IMR-90 (cell line): ENCODE measurements at regions not wholly inside any gene's neighbourhood (a gene's known extent, or its start where the extent isn't known, plus 50 kb on each side); places are given as distances from the start of the nearest gene placed in this dataset.

Experiments used
- ATAC-seq: fragments of 200-7000 bp; cut with Tn5 transposase; 2 replicates; pipeline ENCODE4 v1.9.1; 2020; ENCODE audit warnings: low read depth, mild to moderate bottlenecking, moderate library complexity
- BruUV-seq: library from RNA; stranded (reverse); fragments of 400-500 nt; replicated peaks from 2 replicates; lab custom pipeline; 2021; lab: Mats Ljungman, UMichigan
- CTCF ChIA-PET: fragments of 300-600 bp; formaldehyde crosslinking; extraction: SDS; loops from one replicate; lab custom pipeline; 2021; ENCODE audit warnings: antibody characterized with exemption; lab: Yijun Ruan, JAX
- POLR2A ChIA-PET: fragments of 300-600 bp; sonication (Branson Sonifier 250); formaldehyde crosslinking; loops from one replicate; lab custom pipeline; 2022; ENCODE audit warnings: antibody characterized with exemption; ENCODE audit not compliant: unreplicated experiment; lab: Charles Lee
- DNase-seq: peaks from one replicate; pipeline ENCODE4 v3.0.0; 2013
- H2AFZ ChIP-seq: replicated peaks from 2 replicates; pipeline ENCODE3; 2013; ENCODE audit warnings: low read length, mild to moderate bottlenecking; ENCODE audit not compliant: poor library complexity
- H2AK5ac ChIP-seq: 2 replicates; pipeline ENCODE4 v1.6.1; 2013; ENCODE audit warnings: low read depth, low read length, inconsistent platforms
- H2AK9ac ChIP-seq: replicated peaks from 2 replicates; pipeline ENCODE3; 2013; ENCODE audit warnings: mild to moderate bottlenecking, low read depth, low read length, moderate library complexity; ENCODE audit not compliant: poor library complexity
- H2BK120ac ChIP-seq: 2 replicates; pipeline ENCODE4 v1.6.1; 2013; ENCODE audit warnings: low read depth, low read length, inconsistent platforms
- H2BK15ac ChIP-seq: 3 replicates; pipeline ENCODE4 v1.6.1; 2013; ENCODE audit warnings: low read depth, low read length, inconsistent platforms
- H2BK20ac ChIP-seq: 2 replicates; pipeline ENCODE4 v1.6.1; 2013; ENCODE audit warnings: low read depth, mild to moderate bottlenecking, inconsistent platforms, low read length, moderate library complexity
- H2BK5ac ChIP-seq: 2 replicates; pipeline ENCODE4 v1.6.1; 2013; ENCODE audit warnings: mild to moderate bottlenecking, low read depth, low read length, inconsistent platforms; ENCODE audit not compliant: poor library complexity, severe bottlenecking
- H3K14ac ChIP-seq: replicated peaks from 2 replicates; pipeline ENCODE4 v1.6.1; 2013; ENCODE audit warnings: low read depth, low read length, inconsistent platforms
- H3K18ac ChIP-seq: 2 replicates; pipeline ENCODE4 v1.6.1; 2013; ENCODE audit warnings: low read depth, low read length, control low read depth
- H3K23ac ChIP-seq: 2 replicates; pipeline ENCODE4 v1.6.1; 2013; ENCODE audit warnings: low read depth, low read length, inconsistent platforms
- H3K27ac ChIP-seq: 2 replicates; pipeline ENCODE4 v1.5.1; 2013; ENCODE audit warnings: mild to moderate bottlenecking, control low read depth, low read length; ENCODE audit not compliant: insufficient read depth
- H3K27me3 ChIP-seq: 2 replicates; pipeline ENCODE4 v1.6.1; 2013; ENCODE audit warnings: low read length; ENCODE audit not compliant: control insufficient read depth, insufficient read depth
- H3K36me3 ChIP-seq: 2 replicates; pipeline ENCODE4 v1.6.1; 2013; ENCODE audit warnings: low read length, mixed read lengths; ENCODE audit not compliant: control insufficient read depth, insufficient read depth
- H3K4ac ChIP-seq: 2 replicates; pipeline ENCODE4 v1.6.1; 2013; ENCODE audit warnings: low read depth, low read length, inconsistent platforms
- H3K4me1 ChIP-seq: 2 replicates; pipeline ENCODE4 v1.6.1; 2013; ENCODE audit warnings: low read length, mixed read lengths; ENCODE audit not compliant: control insufficient read depth, insufficient read depth
- H3K4me2 ChIP-seq: 2 replicates; pipeline ENCODE4 v1.6.1; 2013; ENCODE audit warnings: low read depth, mild to moderate bottlenecking, control low read depth, low read length, moderate library complexity
- H3K4me3 ChIP-seq: 2 replicates; pipeline ENCODE4 v1.5.1; 2013; ENCODE audit warnings: low read depth, mild to moderate bottlenecking, control low read depth, low read length, moderate library complexity; ENCODE audit not compliant: insufficient read depth
- H3K56ac ChIP-seq: 2 replicates; pipeline ENCODE4 v1.6.1; 2013; ENCODE audit warnings: low read length, inconsistent platforms; ENCODE audit not compliant: insufficient read depth; ENCODE audit errors: extremely low read depth
- H3K79me1 ChIP-seq, 2 experiments: 2 replicates each; pipeline ENCODE4 v1.6.1; 2013; ENCODE audit warnings: low read length in 2 of 2, inconsistent platforms in 1 of 2, low read depth in 1 of 2
- H3K9ac ChIP-seq: 2 replicates; pipeline ENCODE4 v1.6.1; 2013; ENCODE audit warnings: low read depth, low read length, control low read depth
- H3K9me1 ChIP-seq: 2 replicates; pipeline ENCODE4 v1.6.1; 2013; ENCODE audit warnings: low read length, inconsistent platforms; ENCODE audit not compliant: insufficient read depth
- H3K9me3 ChIP-seq: 2 replicates; pipeline ENCODE4 v1.6.1; 2013; ENCODE audit warnings: low read length; ENCODE audit not compliant: control insufficient read depth, insufficient read depth
- H4K20me1 ChIP-seq: 2 replicates; pipeline ENCODE4 v1.6.1; 2013; ENCODE audit warnings: low read length, inconsistent platforms; ENCODE audit not compliant: insufficient read depth
- H4K5ac ChIP-seq: 2 replicates; pipeline ENCODE4 v1.6.1; 2013; ENCODE audit warnings: mild to moderate bottlenecking, low read depth, low read length, control low read depth
- H4K8ac ChIP-seq, 2 experiments: 2 replicates each; pipeline ENCODE4 v1.6.1; 2013; ENCODE audit warnings: low read depth in 2 of 2, low read length in 2 of 2, control low read depth in 1 of 2, inconsistent platforms in 1 of 2
- H4K91ac ChIP-seq: 2 replicates; pipeline ENCODE4 v1.6.1; 2013; ENCODE audit warnings: low read depth, low read length, inconsistent platforms; ENCODE audit not compliant: insufficient read depth
- BHLHE40 ChIP-seq: fragments of 150-350 bp; IDR thresholded peaks from 2 replicates; pipeline ENCODE4 v1.6.1; 2016; ENCODE audit warnings: mild to moderate bottlenecking, low read depth, low read length
- CEBPB ChIP-seq: IDR thresholded peaks from 2 replicates; pipeline ENCODE4 v1.6.1; 2012; ENCODE audit warnings: low read depth, low read length, improper control_type of control experiment
- CHD1 ChIP-seq: IDR thresholded peaks from 2 replicates; pipeline ENCODE4 v1.6.1; 2012; ENCODE audit warnings: low read depth, low read length, improper control_type of control experiment
- FOS ChIP-seq: fragments of 150-350 bp; IDR thresholded peaks from 2 replicates; pipeline ENCODE4 v1.6.1; 2016; ENCODE audit warnings: low read depth, low read length
- MAFK ChIP-seq: IDR thresholded peaks from 2 replicates; pipeline ENCODE4 v1.6.1; 2012; ENCODE audit warnings: low read depth, low read length, improper control_type of control experiment
- MAZ ChIP-seq: IDR thresholded peaks from 2 replicates; pipeline ENCODE4 v1.6.1; 2012; ENCODE audit warnings: low read depth, mild to moderate bottlenecking, low read length, improper control_type of control experiment, moderate library complexity, borderline replicate concordance
- MXI1 ChIP-seq: IDR thresholded peaks from 2 replicates; pipeline ENCODE4 v1.6.1; 2012; ENCODE audit warnings: low read depth, mild to moderate bottlenecking, low read length, moderate library complexity, borderline replicate concordance
- NFE2L2 ChIP-seq: fragments of 150-350 bp; IDR thresholded peaks from 2 replicates; pipeline ENCODE4 v1.6.1; 2016; ENCODE audit warnings: low read depth, mild to moderate bottlenecking, low read length
- POLR2A ChIP-seq: IDR thresholded peaks from 2 replicates; pipeline ENCODE4 v1.6.1; 2012; ENCODE audit warnings: mild to moderate bottlenecking, low read depth, low read length
- RAD21 ChIP-seq: IDR thresholded peaks from 2 replicates; pipeline ENCODE4 v1.6.1; 2012; ENCODE audit warnings: low read length, improper control_type of control experiment
- RCOR1 ChIP-seq: IDR thresholded peaks from 2 replicates; pipeline ENCODE4 v1.6.1; 2012; ENCODE audit warnings: mild to moderate bottlenecking, low read length, improper control_type of control experiment; ENCODE audit not compliant: insufficient replicate concordance
- RFX5 ChIP-seq: IDR thresholded peaks from 2 replicates; pipeline ENCODE4 v1.8.0; 2012; ENCODE audit warnings: low read depth, mild to moderate bottlenecking, low read length, moderate library complexity
- SMC3 ChIP-seq: fragments of 150-350 bp; IDR thresholded peaks from 2 replicates; pipeline ENCODE4 v1.6.1; 2016; ENCODE audit warnings: low read depth, mild to moderate bottlenecking, antibody characterized with exemption, low read length, moderate library complexity
- WGBS, 2 experiments: methylation state at CpG; one replicate each; pipeline versions ENCODE4 v1.1.5 to v1.1.7; 2013; ENCODE audit warnings: missing lambda C conversion rate in 2 of 2; ENCODE audit not compliant: insufficient read length in 1 of 2; ENCODE audit errors: extremely low coverage in 2 of 2; 5-methylcytosine and 5-hydroxymethylcytosine counted together
- dilution Hi-C: fragments of 300-500 bp; cut with HindIII; formaldehyde crosslinking; loops from one replicate; pipeline ENCODE4 v1.14.3; 2018; ENCODE audit warnings: low sequenced_read_pairs; ENCODE audit not compliant: unreplicated experiment
- in situ Hi-C: fragments of 300-500 bp; cut with MboI; formaldehyde crosslinking; loops from 3 replicates; pipeline ENCODE4 v1.14.3; 2019; ENCODE audit warnings: low sequenced_read_pairs, inconsistent platforms, mixed read lengths
- intact Hi-C: fragments of 100-400 bp; cut with micrococcal nuclease; formaldehyde crosslinking; loops from 2 replicates; pipeline ENCODE4 v1.10.0; 2022
- TF ChIP-seq, protein P1 (sequence below): fragments of 150-350 bp; IDR thresholded peaks from 2 replicates; pipeline ENCODE4 v1.6.1; 2017; ENCODE audit warnings: mild to moderate bottlenecking, antibody characterized with exemption, low read length, low read depth
- TF ChIP-seq, protein P2 (sequence below): fragments of 150-350 bp; IDR thresholded peaks from 2 replicates; pipeline ENCODE4 v1.6.1; 2016; ENCODE audit warnings: low read depth, mild to moderate bottlenecking, low read length, moderate library complexity, borderline replicate concordance
- TF ChIP-seq, protein P3 (sequence below): conservative IDR thresholded peaks from 2 replicates; pipeline ENCODE4 v1.5.1; 2012; ENCODE audit warnings: mild to moderate bottlenecking, low read depth, low read length, improper control_type of control experiment

- H3K4ac ChIP-seq, result no peak overlapping the region
- no peaks in the 10 kb centered on the region for H3K27me3 ChIP-seq
- H3K4me1 ChIP-seq, result no peaks in the 10 kb centered on the region
- no peak overlapping the region for H2AK9ac ChIP-seq
- no peaks in the 10 kb centered on the region for H3K36me3 ChIP-seq
- H4K8ac ChIP-seq, result no peak overlapping the region
- DNase-seq (no peak), ATAC-seq (no peak)
- H3K9me3 ChIP-seq, result peaks cover 4% of the 10 kb centered on the region
- no peak overlapping the region for H3K18ac ChIP-seq
- no peak overlapping the region for H3K9ac ChIP-seq
- H4K20me1 ChIP-seq, result no peaks in the 10 kb centered on the region
- no peak overlapping the region for H3K56ac ChIP-seq
- BruUV-seq, result no TSS peak
- no peaks in the 10 kb centered on the region for H3K9me1 ChIP-seq
- WGBS, 2 experiments, result no CpG with 5 or more reads among the region's 2 CpGs
- no peak overlapping the region for H2AFZ ChIP-seq
- no peak overlapping the region for H3K14ac ChIP-seq
- ChIA-PET CTCF (no interaction called here), POLR2A (no interaction called here)
- no peak overlapping the region for H3K4me2 ChIP-seq
- dilution Hi-C loops (no loop called here), intact Hi-C loops (no loop called here), in situ Hi-C loops (no loop called here)
- no peak overlapping the region for H4K91ac ChIP-seq
- no peak overlapping the region for H2BK120ac ChIP-seq
- no peak overlapping the region for H3K4me3 ChIP-seq
- H2BK5ac ChIP-seq, result no peak overlapping the region
- H2BK20ac ChIP-seq, result no peak overlapping the region
- no peaks in the 10 kb centered on the region for H3K79me1 ChIP-seq
- H3K23ac ChIP-seq, result no peak overlapping the region
- H2BK15ac ChIP-seq, result no peak overlapping the region
- no peak overlapping the region for H4K5ac ChIP-seq
- H3K27ac ChIP-seq, result no peak overlapping the region
- H2AK5ac ChIP-seq, result no peak overlapping the region
- TF ChIP-seq POLR2A, result no peak
- no peak for TF ChIP-seq MAZ
- no peak for TF ChIP-seq SMC3
- no peak for TF ChIP-seq RFX5
- TF ChIP-seq RCOR1, result no peak
- TF ChIP-seq, protein P1, sequence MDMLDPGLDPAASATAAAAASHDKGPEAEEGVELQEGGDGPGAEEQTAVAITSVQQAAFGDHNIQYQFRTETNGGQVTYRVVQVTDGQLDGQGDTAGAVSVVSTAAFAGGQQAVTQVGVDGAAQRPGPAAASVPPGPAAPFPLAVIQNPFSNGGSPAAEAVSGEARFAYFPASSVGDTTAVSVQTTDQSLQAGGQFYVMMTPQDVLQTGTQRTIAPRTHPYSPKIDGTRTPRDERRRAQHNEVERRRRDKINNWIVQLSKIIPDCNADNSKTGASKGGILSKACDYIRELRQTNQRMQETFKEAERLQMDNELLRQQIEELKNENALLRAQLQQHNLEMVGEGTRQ, result no peak
- TF ChIP-seq CEBPB, result no peak
- TF ChIP-seq MXI1, result no peak
- TF ChIP-seq NFE2L2, result no peak
- TF ChIP-seq RAD21, result no peak
- no peak for TF ChIP-seq MAFK
- TF ChIP-seq CHD1, result no peak
- TF ChIP-seq FOS, result no peak
- TF ChIP-seq, protein P2, sequence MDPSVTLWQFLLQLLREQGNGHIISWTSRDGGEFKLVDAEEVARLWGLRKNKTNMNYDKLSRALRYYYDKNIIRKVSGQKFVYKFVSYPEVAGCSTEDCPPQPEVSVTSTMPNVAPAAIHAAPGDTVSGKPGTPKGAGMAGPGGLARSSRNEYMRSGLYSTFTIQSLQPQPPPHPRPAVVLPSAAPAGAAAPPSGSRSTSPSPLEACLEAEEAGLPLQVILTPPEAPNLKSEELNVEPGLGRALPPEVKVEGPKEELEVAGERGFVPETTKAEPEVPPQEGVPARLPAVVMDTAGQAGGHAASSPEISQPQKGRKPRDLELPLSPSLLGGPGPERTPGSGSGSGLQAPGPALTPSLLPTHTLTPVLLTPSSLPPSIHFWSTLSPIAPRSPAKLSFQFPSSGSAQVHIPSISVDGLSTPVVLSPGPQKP, result no peak
- TF ChIP-seq, protein P3, sequence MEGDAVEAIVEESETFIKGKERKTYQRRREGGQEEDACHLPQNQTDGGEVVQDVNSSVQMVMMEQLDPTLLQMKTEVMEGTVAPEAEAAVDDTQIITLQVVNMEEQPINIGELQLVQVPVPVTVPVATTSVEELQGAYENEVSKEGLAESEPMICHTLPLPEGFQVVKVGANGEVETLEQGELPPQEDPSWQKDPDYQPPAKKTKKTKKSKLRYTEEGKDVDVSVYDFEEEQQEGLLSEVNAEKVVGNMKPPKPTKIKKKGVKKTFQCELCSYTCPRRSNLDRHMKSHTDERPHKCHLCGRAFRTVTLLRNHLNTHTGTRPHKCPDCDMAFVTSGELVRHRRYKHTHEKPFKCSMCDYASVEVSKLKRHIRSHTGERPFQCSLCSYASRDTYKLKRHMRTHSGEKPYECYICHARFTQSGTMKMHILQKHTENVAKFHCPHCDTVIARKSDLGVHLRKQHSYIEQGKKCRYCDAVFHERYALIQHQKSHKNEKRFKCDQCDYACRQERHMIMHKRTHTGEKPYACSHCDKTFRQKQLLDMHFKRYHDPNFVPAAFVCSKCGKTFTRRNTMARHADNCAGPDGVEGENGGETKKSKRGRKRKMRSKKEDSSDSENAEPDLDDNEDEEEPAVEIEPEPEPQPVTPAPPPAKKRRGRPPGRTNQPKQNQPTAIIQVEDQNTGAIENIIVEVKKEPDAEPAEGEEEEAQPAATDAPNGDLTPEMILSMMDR, result no peak
- TF ChIP-seq BHLHE40, result no peak
Measured at GRCh38 chr2:192571636-192572035, 376.9 kb upstream of the TMEFF2 start.
